ENCODE measurements at regions not wholly inside any gene's neighbourhood (a gene's known extent, or its start where the extent isn't known, plus 50 kb on each side); places are given as distances from the start of the nearest gene placed in this dataset.

- no peak for TF ChIP-seq PHF8 (conservative IDR thresholded peaks at IDR 0.05; ENCODE audit: low read depth, low read length)
- no peak for TF ChIP-seq ZNF274 (IDR thresholded peaks at IDR 0.05; ENCODE audit: borderline replicate concordance, extremely low read depth, low read length)
- TF ChIP-seq YY1 (IDR thresholded peaks at IDR 0.05; ENCODE audit: low read depth, low read length) = no peak
- TF ChIP-seq ATF2 (IDR thresholded peaks at IDR 0.05; ENCODE audit: low read length) = no peak
- no peak for TF ChIP-seq HDAC2 (IDR thresholded peaks at IDR 0.05; ENCODE audit: borderline replicate concordance in 1 of 2, low read depth in 2 of 2, low read length in 2 of 2)
- no peak for TF ChIP-seq CTCF (IDR thresholded peaks at IDR 0.05; ENCODE audit: control extremely low read depth in 1 of 3, insufficient read depth in 1 of 3, low read depth in 1 of 3, low read length in 3 of 3)
- no peak for TF ChIP-seq POLR2A (IDR thresholded peaks at IDR 0.05; ENCODE audit: control extremely low read depth in 1 of 2, low read depth in 2 of 2, low read length in 2 of 2)
- no peak for TF ChIP-seq TAF1 (IDR thresholded peaks at IDR 0.05; ENCODE audit: low read depth, low read length)
Observed at GRCh38 chr3:22371036-22371435, 620.0 kb upstream of the ZNF385D start.

Data from H1 (cell line).